ENCODE measurements at regions not wholly inside any gene's neighbourhood (a gene's known extent, or its start where the extent isn't known, plus 50 kb on each side); places are given as distances from the start of the nearest gene placed in this dataset. TPM values are rescaled to one million over a fixed set of nuclear protein-coding genes. Genes with fewer than 3 reads are reported as not detected.

- intact Hi-C loops (cut with DNase I): loop anchor here (5.0 kb wide), 2 partner anchors 305 to 890 kb away; no protein-coding TSS in a partner anchor
- ATAC-seq (no peak), DNase-seq (ENCODE audit: low spot score) (no peak)
Measured at GRCh38 chr18:37636831-37637477, 71.4 kb upstream of the CELF4 start.

- no peak for DNase-seq (ENCODE audit: low spot score)
- intact Hi-C loops (cut with DNase I): no loop called here
- no peak for ATAC-seq
Measured at GRCh38 chr18:37634516-37634915, 68.9 kb upstream of the CELF4 start.

GRCh38 chr18:37631422-37631821 is 65.8 kb upstream of the CELF4 start:
- no peak for DNase-seq (ENCODE audit: low spot score)
- intact Hi-C loops (cut with DNase I): no loop called here
- ATAC-seq: no peak

- no peak for ATAC-seq
- intact Hi-C loops (cut with DNase I): no loop called here
- DNase-seq (ENCODE audit: low spot score): no peak
Measured at GRCh38 chr18:37630334-37630733, 64.7 kb upstream of the CELF4 start.

GRCh38 chr18:37628470-37629220 is 63.0 kb upstream of the CELF4 start:
- intact Hi-C loops (cut with DNase I): no loop called here
- no peak for DNase-seq (ENCODE audit: low spot score)
- ATAC-seq: no peak

- ATAC-seq: no peak
- intact Hi-C loops (cut with DNase I): no loop called here
- DNase-seq (ENCODE audit: low spot score): no peak
Measured at GRCh38 chr18:37624318-37624717, 58.7 kb upstream of the CELF4 start.

- DNase-seq (ENCODE audit: low spot score) (no peak), ATAC-seq (no peak)
- intact Hi-C loops (cut with DNase I): no loop called here
Measured at GRCh38 chr18:37619964-37620363, 54.4 kb upstream of the CELF4 start.

- ATAC-seq: no peak
- no peak for DNase-seq (ENCODE audit: low spot score)
- intact Hi-C loops (cut with DNase I): no loop called here
Measured at GRCh38 chr18:37617623-37618022, 52.0 kb upstream of the CELF4 start.

Small RNAs in the stretch of these regions (microRNA-seq; reads per million reads assigned to microRNA genes)
- gene MIR4318: not detected
- not detected for gene MIR5583-1
- not detected for gene MIR5583-2
- not detected for gene MIR924
